Karpas-422 (cell line): ENCODE measurements at regions not wholly inside any gene's neighbourhood (a gene's known extent, or its start where the extent isn't known, plus 50 kb on each side); places are given as distances from the start of the nearest gene placed in this dataset.

ENCODE experiments used
- DNase-seq: peaks from one replicate; pipeline ENCODE4 v3.0.0-alpha.2; 2015
- H2AFZ ChIP-seq: fragments of 200-600 bp; sonication (generic); 2 replicates; pipeline ENCODE4 v1.6.1; 2014; ENCODE audit warnings: antibody characterized with exemption, low read length, mixed read lengths
- H3K27ac ChIP-seq: fragments of 200-600 bp; sonication (generic); 2 replicates; pipeline ENCODE4 v1.5.1; 2014; ENCODE audit warnings: mild to moderate bottlenecking, low read length, moderate library complexity
- H3K27me3 ChIP-seq: fragments of 200-600 bp; sonication (generic); 2 replicates; pipeline ENCODE4 v1.6.1; 2014; ENCODE audit warnings: low read length, mixed read lengths
- H3K36me3 ChIP-seq: fragments of 200-600 bp; sonication (generic); 2 replicates; pipeline ENCODE4 v1.6.1; 2014; ENCODE audit warnings: low read length, mixed read lengths; ENCODE audit not compliant: insufficient read depth
- H3K4me1 ChIP-seq: fragments of 200-600 bp; sonication (generic); 2 replicates; pipeline ENCODE4 v1.6.1; 2014; ENCODE audit warnings: mild to moderate bottlenecking, low read length, mixed read lengths
- H3K4me2 ChIP-seq: fragments of 200-600 bp; sonication (generic); 2 replicates; pipeline ENCODE4 v1.6.1; 2014; ENCODE audit warnings: low read length, low read depth, mild to moderate bottlenecking; ENCODE audit not compliant: poor library complexity, severe bottlenecking
- H3K4me3 ChIP-seq: fragments of 200-600 bp; sonication (generic); 2 replicates; pipeline ENCODE4 v1.5.1; 2014; ENCODE audit warnings: mild to moderate bottlenecking, antibody characterized with exemption, low read length, mixed read lengths
- H3K79me2 ChIP-seq: fragments of 200-600 bp; sonication (generic); 2 replicates; pipeline ENCODE4 v1.6.1; 2014; ENCODE audit warnings: mild to moderate bottlenecking, low read length, mixed read lengths
- H3K9ac ChIP-seq: fragments of 200-600 bp; sonication (generic); 2 replicates; pipeline ENCODE4 v1.6.0; 2014; ENCODE audit warnings: low read length
- H3K9me2 ChIP-seq: fragments of 200-600 bp; sonication (generic), shearing (Covaris generic); replicated peaks from 2 replicates; pipeline ENCODE4 v1.6.0; 2014; ENCODE audit warnings: mild to moderate bottlenecking, low read length, moderate library complexity; ENCODE audit not compliant: insufficient read depth
- H3K9me3 ChIP-seq: fragments of 300-700, 200-600 bp; sonication (generic); 2 replicates; pipeline ENCODE4 v1.6.1; 2014; ENCODE audit warnings: low read length, mixed read lengths
- H4K20me1 ChIP-seq: fragments of 200-600 bp; sonication (generic); 2 replicates; pipeline ENCODE4 v1.6.1; 2014; ENCODE audit warnings: mild to moderate bottlenecking, antibody characterized with exemption, low read length, low read depth; ENCODE audit not compliant: insufficient read depth

DNA sequence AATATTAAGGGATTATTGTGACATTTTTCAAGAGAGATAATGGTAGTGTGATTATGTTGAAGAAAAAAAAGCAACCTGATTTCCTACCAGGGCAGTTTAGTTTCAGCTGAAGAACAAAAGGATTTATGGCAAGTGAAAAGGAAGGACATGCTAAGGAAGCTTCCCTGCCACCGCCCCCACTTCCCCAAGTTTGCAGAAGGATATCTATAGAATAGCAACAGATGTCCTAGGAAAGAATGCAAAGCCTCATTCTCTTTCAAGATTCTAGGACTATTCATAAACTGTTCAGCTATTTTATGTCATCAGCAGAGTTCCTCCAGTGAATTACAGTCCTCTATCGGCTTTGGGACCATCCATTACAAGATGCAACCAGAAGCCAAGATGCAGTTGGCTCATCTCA, 160.8 kb downstream of the SATB1 start:
- Histone ChIP-seq H3K36me3 (no peaks in the 10 kb centered on the region), H3K27ac (no peak overlapping the region), H4K20me1 (no peaks in the 10 kb centered on the region), H3K27me3 (no peaks in the 10 kb centered on the region), H3K9me2 (no peaks in the 10 kb centered on the region), H3K79me2 (no peaks in the 10 kb centered on the region), H3K9ac (no peak overlapping the region), H3K9me3 (no peaks in the 10 kb centered on the region), H3K4me2 (no peak overlapping the region), H2AFZ (no peak overlapping the region), H3K4me1 (no peaks in the 10 kb centered on the region), H3K4me3 (no peak overlapping the region)
- no peak for DNase-seq

DNA sequence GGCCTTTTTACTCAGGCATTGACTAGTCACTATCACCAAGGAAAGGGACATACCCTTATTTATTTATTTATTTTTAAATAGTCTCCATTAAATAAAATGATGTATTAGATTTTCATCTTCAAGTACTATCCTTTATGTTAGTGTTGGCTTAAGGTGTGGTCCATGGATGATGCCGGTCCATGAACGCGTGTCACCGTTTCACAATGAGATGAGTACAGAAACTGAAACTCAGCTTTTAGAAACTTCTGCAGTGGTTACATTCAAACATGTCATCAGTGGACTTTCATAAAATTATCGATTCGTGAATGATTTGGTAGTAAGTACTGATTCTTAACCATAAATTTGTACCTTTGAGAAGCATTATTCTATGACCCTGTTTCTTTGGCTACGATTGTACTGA, 166.6 kb downstream of the SATB1 start:
- Histone ChIP-seq H3K4me2 (no peak overlapping the region), H3K9me2 (no peaks in the 10 kb centered on the region), H3K27ac (no peak overlapping the region), H3K79me2 (no peaks in the 10 kb centered on the region), H4K20me1 (no peaks in the 10 kb centered on the region), H3K9me3 (no peaks in the 10 kb centered on the region), H3K4me1 (no peaks in the 10 kb centered on the region), H3K4me3 (no peak overlapping the region), H3K9ac (no peak overlapping the region), H2AFZ (no peak overlapping the region), H3K27me3 (no peaks in the 10 kb centered on the region), H3K36me3 (no peaks in the 10 kb centered on the region)
- no peak for DNase-seq

DNA sequence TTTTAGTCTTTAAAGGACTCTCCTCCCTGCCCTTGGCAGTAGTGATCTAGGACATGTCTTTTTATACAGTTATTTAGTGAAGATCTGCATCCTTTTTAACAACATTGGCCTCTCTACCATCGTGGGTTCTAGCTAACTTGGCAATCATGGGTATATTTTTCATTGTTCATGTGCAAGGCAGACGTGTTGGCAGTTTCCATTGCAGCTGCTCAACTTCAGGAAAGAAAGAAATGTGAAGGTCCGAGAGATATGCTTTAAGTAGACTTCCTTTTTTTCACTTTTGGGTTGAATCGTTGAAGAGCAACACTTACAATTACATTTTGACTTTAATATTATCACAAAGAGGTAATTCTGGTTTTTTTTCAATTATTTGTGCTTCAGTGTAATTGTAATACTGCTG, 172.6 kb downstream of the SATB1 start:
- Histone ChIP-seq H3K9me3 (no peaks in the 10 kb centered on the region), H2AFZ (no peak overlapping the region)

DNA sequence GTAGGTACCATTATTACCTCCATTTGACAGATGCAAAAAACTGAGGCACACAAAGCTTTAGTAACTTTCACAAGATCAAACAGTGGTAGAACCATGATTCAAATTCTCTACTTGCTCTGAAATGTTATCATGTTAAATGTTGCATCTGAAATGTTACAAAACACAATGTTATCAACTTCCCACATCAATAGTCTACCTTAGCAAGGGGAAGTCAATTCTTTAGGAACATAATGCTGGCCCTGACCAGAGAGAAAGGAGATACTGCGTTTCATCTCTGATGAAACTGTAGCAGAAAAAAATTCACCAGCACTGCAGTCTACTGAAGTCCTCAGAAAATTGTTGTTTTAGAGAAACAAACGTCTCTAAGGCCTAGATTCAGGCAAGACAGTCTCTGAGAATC, 174.1 kb downstream of the SATB1 start:
- Histone ChIP-seq H3K27ac (no peak overlapping the region), H3K27me3 (no peaks in the 10 kb centered on the region), H3K4me2 (no peak overlapping the region), H3K4me1 (no peaks in the 10 kb centered on the region), H3K4me3 (no peak overlapping the region), H4K20me1 (no peaks in the 10 kb centered on the region), H3K9me2 (no peaks in the 10 kb centered on the region), H3K79me2 (no peaks in the 10 kb centered on the region), H3K9me3 (no peaks in the 10 kb centered on the region), H3K9ac (no peak overlapping the region), H3K36me3 (no peaks in the 10 kb centered on the region), H2AFZ (no peak overlapping the region)
- DNase-seq = no peak

More for the DNA sequence above, 172.6 kb downstream of the SATB1 start:
- Histone ChIP-seq H3K9me2 (no peaks in the 10 kb centered on the region), H3K4me2 (no peak overlapping the region), H3K36me3 (no peaks in the 10 kb centered on the region), H4K20me1 (no peaks in the 10 kb centered on the region), H3K27ac (no peak overlapping the region), H3K79me2 (no peaks in the 10 kb centered on the region), H3K27me3 (no peaks in the 10 kb centered on the region), H3K9ac (no peak overlapping the region), H3K4me1 (no peaks in the 10 kb centered on the region), H3K4me3 (no peak overlapping the region)
- DNase-seq = no peak

DNA sequence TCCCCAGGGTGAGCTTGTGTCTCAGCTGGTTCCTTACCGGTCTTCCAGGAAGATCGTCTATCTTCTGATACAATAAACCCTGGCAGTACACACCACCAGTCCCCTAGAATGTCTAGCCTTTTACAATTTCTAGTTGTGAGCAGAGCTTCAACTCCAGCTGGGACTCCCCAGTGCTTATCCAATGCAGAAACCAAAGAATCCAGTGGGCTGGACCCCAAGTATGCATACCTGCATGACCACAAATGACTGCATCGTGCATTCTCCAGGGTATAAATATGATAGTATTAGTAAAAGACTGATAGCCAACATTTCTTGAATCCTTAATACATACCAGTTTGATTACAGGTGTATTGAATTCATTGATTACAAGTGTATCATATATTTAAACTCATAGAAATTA, 176.0 kb downstream of the SATB1 start:
- Histone ChIP-seq H3K27ac (no peak overlapping the region), H3K4me1 (no peaks in the 10 kb centered on the region), H3K4me2 (no peak overlapping the region), H3K36me3 (no peaks in the 10 kb centered on the region), H3K9me3 (no peaks in the 10 kb centered on the region), H3K9ac (no peak overlapping the region), H3K27me3 (no peaks in the 10 kb centered on the region), H3K4me3 (no peak overlapping the region), H4K20me1 (no peaks in the 10 kb centered on the region), H2AFZ (no peak overlapping the region), H3K9me2 (no peaks in the 10 kb centered on the region), H3K79me2 (no peaks in the 10 kb centered on the region)
- no peak for DNase-seq

DNA sequence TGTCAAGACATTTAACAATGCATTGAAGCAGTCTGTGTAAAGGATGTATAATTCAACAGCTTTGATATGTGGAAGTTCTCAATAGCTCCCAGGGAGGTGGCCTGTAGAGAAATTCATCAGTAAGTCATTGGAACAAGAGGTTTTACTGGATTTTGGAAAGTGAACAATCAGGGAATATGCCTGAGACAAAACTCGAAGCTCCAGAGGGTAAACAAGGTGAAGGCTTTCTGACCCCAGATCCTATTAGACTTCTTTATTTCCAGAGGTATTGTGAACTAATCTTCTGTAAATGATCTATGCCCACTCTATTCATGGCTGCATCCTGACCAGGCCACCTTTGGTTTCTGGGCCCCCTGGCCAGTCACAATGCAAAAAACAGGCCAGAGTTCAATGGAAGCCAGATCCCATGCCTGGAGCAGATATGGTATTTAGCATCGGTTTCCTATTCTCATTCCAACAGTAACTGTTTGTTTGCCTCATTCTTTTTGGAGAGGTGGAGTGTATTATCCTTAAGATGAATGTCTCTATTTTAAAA, 177.3 kb downstream of the SATB1 start:
- H3K27me3 ChIP-seq = no peaks in the 10 kb centered on the region
- no peaks in the 10 kb centered on the region for H3K36me3 ChIP-seq
- H3K9me3 ChIP-seq = no peaks in the 10 kb centered on the region
- no peak overlapping the region for H3K27ac ChIP-seq
- no peak overlapping the region for H2AFZ ChIP-seq
- no peak overlapping the region for H3K4me3 ChIP-seq
- H3K4me1 ChIP-seq = no peaks in the 10 kb centered on the region
- H3K79me2 ChIP-seq = no peaks in the 10 kb centered on the region
- no peak overlapping the region for H3K4me2 ChIP-seq
- H3K9ac ChIP-seq = no peak overlapping the region
- no peaks in the 10 kb centered on the region for H3K9me2 ChIP-seq
- no peak for DNase-seq
- H4K20me1 ChIP-seq = no peaks in the 10 kb centered on the region

DNA sequence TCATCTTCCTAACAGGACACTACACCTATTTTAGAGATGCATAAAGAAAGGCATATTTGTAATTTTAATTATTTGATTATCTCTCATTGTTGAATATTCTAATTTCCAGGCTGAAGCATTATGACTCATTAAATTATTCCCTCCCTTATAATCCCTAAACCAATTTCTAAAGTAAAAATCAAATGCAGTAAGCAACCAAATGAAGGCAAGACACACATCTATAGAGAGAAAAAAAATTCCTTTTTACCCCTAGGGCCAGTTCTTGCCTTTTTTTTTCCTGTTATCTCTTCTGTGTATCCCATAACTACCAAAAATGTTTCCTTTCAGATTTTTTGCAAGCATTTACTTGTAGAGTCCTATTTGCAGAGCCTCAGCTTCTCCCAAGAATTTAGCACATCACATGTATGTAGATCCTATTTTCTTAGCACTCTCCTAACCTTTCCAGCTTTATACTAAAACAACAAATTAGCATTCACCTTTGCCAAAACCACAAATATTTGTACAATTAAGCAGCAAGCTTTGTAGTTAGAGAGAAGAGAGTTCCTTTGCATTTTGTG, 177.9 kb downstream of the SATB1 start:
- no peak overlapping the region for H2AFZ ChIP-seq
- no peaks in the 10 kb centered on the region for H3K27me3 ChIP-seq
- H3K9ac ChIP-seq = no peak overlapping the region
- DNase-seq = no peak
- no peaks in the 10 kb centered on the region for H3K36me3 ChIP-seq
- H3K4me2 ChIP-seq = no peak overlapping the region
- H3K9me3 ChIP-seq = no peaks in the 10 kb centered on the region
- no peak overlapping the region for H3K27ac ChIP-seq
- H4K20me1 ChIP-seq = no peaks in the 10 kb centered on the region
- no peaks in the 10 kb centered on the region for H3K79me2 ChIP-seq
- H3K9me2 ChIP-seq = no peaks in the 10 kb centered on the region
- H3K4me3 ChIP-seq = no peak overlapping the region
- no peaks in the 10 kb centered on the region for H3K4me1 ChIP-seq

DNA sequence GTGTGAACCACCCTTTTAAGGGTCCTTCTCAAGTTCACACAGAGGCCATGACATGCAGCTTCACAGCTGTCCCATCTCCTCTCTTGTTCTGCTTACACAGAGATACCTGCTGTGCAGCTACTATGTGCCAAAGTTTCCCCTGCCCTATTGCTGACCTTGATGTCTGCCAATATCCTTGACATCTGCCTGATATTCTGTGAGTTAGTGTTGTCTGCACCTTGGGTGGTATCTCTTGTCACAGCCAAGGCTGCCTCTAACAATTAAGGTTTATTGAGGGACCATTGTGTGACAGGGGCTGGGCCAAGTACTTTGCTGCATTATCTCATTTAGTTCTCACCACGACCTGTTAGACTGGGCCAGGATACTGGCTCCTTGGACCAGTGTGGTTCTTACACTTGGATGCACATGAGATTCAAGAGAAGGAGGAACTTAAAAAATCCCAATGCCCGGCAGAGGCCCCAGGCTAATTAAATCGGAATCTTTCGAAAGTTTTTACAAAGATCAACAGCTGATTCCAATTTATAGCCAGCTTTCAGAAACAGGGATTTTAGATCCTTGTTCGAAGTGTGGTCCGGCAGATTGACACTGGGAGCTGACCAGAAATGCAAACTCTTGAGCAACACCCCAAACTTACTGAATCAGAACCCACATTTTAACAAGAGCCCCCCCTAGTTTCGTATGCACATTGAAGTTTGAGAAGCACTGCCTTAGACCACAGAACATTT, 178.6 kb downstream of the SATB1 start:
- Histone ChIP-seq H3K36me3 (no peaks in the 10 kb centered on the region), H3K4me1 (no peaks in the 10 kb centered on the region)
- DNase-seq = no peak

More for the DNA sequence above, 178.6 kb downstream of the SATB1 start:
- no peaks in the 10 kb centered on the region for H4K20me1 ChIP-seq
- H3K27ac ChIP-seq = no peak overlapping the region
- no peaks in the 10 kb centered on the region for H3K79me2 ChIP-seq
- H2AFZ ChIP-seq = no peak overlapping the region
- no peaks in the 10 kb centered on the region for H3K9me3 ChIP-seq
- no peaks in the 10 kb centered on the region for H3K27me3 ChIP-seq
- H3K9ac ChIP-seq = no peak overlapping the region
- H3K4me3 ChIP-seq = no peak overlapping the region
- H3K9me2 ChIP-seq = no peaks in the 10 kb centered on the region
- H3K4me2 ChIP-seq = no peak overlapping the region
